ENCODE measurements at regions not wholly inside any gene's neighbourhood (a gene's known extent, or its start where the extent isn't known, plus 50 kb on each side); places are given as distances from the start of the nearest gene placed in this dataset.

- no peak overlapping the region for H2AFZ ChIP-seq (ENCODE audit: low read depth, low read length)
- H3K4me2 ChIP-seq (ENCODE audit: low read length), result no peak overlapping the region
- no peak overlapping the region for H3K27ac ChIP-seq (ENCODE audit: low read length)
- no peaks in the 10 kb centered on the region for H4K20me1 ChIP-seq (ENCODE audit: insufficient read depth)
- H3K9me2 ChIP-seq (ENCODE audit: insufficient read depth, low read length), result no peaks in the 10 kb centered on the region
- H3K9me3 ChIP-seq (ENCODE audit: low read length), result no peaks in the 10 kb centered on the region
- no peaks in the 10 kb centered on the region for H3F3A ChIP-seq (ENCODE audit: insufficient read depth, low read length, poor library complexity, severe bottlenecking)
- H3K79me2 ChIP-seq (replicated peaks; ENCODE audit: insufficient read depth, low read length), result no peaks in the 10 kb centered on the region
- H3K27me3 ChIP-seq (ENCODE audit: insufficient read depth, low read depth, low read length), result no peaks in the 10 kb centered on the region
- no peak overlapping the region for H3K9ac ChIP-seq (ENCODE audit: low read length)
- H3K4me3 ChIP-seq (ENCODE audit: low read length), result no peak overlapping the region
- no peaks in the 10 kb centered on the region for H3K36me3 ChIP-seq (ENCODE audit: insufficient read depth, low read length)
- TF ChIP-seq POLR2AphosphoS5 (IDR thresholded peaks at IDR 0.05) (no peak), EP300 (conservative IDR thresholded peaks at IDR 0.05; ENCODE audit: poor library complexity, severe bottlenecking) (no peak), TAF1 (IDR thresholded peaks at IDR 0.05; ENCODE audit: low read depth) (no peak), REST (IDR thresholded peaks at IDR 0.05; ENCODE audit: borderline replicate concordance) (no peak)
These were observed 1168.3 kb upstream of the PCDH7 start for GRCh38 chr4:29551821-29552220.

GRCh38 chr4:29553846-29554245 lies 1166.3 kb upstream of the PCDH7 start:
- Histone ChIP-seq H3K9me2 (ENCODE audit: insufficient read depth, low read length) (no peaks in the 10 kb centered on the region), H3K27ac (ENCODE audit: low read length) (no peak overlapping the region), H4K20me1 (ENCODE audit: insufficient read depth) (no peaks in the 10 kb centered on the region), H3K79me2 (replicated peaks; ENCODE audit: insufficient read depth, low read length) (no peaks in the 10 kb centered on the region), H3K4me2 (ENCODE audit: low read length) (no peak overlapping the region), H3K9ac (ENCODE audit: low read length) (no peak overlapping the region), H3K4me3 (ENCODE audit: low read length) (no peak overlapping the region), H3K36me3 (ENCODE audit: insufficient read depth, low read length) (no peaks in the 10 kb centered on the region), H2AFZ (ENCODE audit: low read depth, low read length) (no peak overlapping the region), H3K9me3 (ENCODE audit: low read length) (no peaks in the 10 kb centered on the region), H3F3A (ENCODE audit: insufficient read depth, low read length, poor library complexity, severe bottlenecking) (no peaks in the 10 kb centered on the region), H3K27me3 (ENCODE audit: insufficient read depth, low read depth, low read length) (no peaks in the 10 kb centered on the region)
- TF ChIP-seq MXI1 (conservative IDR thresholded peaks at IDR 0.05; ENCODE audit: poor library complexity, severe bottlenecking) (no peak), SMC3 (conservative IDR thresholded peaks at IDR 0.05; ENCODE audit: poor library complexity) (no peak), EP300 (conservative IDR thresholded peaks at IDR 0.05; ENCODE audit: poor library complexity, severe bottlenecking) (no peak), EZH2 (IDR thresholded peaks at IDR 0.05; ENCODE audit: borderline replicate concordance, insufficient read depth, low read length, poor library complexity, severe bottlenecking) (no peak), TAF1 (IDR thresholded peaks at IDR 0.05; ENCODE audit: low read depth) (no peak), RAD21 (conservative IDR thresholded peaks at IDR 0.05) (no peak)

DNA sequence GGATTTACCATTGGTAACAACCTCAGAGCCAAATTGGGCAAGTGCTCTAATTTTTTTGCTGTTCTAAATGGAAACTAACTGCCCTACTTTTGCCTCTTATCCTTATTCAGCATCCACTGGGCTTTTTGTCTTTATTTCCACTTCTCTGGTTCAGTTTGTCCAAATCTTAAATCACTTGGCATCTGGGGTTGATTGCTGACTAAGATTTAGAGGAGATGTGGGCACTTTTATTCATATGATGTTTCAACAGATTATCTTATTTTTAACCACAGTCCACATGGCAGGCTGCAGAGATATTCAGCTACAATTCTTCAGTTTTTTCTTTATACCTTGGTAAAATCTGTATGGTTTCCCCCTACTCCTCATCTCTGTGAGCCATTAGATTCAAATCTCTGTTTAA lies 1161.4 kb upstream of the PCDH7 start:
- no peak overlapping the region for H3K4me2 ChIP-seq (ENCODE audit: low read length)
- no peaks in the 10 kb centered on the region for H3K79me2 ChIP-seq (replicated peaks; ENCODE audit: insufficient read depth, low read length)
- H3K27ac ChIP-seq (ENCODE audit: low read length), result no peak overlapping the region
- no peaks in the 10 kb centered on the region for H3K27me3 ChIP-seq (ENCODE audit: insufficient read depth, low read depth, low read length)
- H3K9me3 ChIP-seq (ENCODE audit: low read length), result no peaks in the 10 kb centered on the region
- H3K9ac ChIP-seq (ENCODE audit: low read length), result no peak overlapping the region
- no peaks in the 10 kb centered on the region for H4K20me1 ChIP-seq (ENCODE audit: insufficient read depth)
- TF ChIP-seq, protein P1, sequence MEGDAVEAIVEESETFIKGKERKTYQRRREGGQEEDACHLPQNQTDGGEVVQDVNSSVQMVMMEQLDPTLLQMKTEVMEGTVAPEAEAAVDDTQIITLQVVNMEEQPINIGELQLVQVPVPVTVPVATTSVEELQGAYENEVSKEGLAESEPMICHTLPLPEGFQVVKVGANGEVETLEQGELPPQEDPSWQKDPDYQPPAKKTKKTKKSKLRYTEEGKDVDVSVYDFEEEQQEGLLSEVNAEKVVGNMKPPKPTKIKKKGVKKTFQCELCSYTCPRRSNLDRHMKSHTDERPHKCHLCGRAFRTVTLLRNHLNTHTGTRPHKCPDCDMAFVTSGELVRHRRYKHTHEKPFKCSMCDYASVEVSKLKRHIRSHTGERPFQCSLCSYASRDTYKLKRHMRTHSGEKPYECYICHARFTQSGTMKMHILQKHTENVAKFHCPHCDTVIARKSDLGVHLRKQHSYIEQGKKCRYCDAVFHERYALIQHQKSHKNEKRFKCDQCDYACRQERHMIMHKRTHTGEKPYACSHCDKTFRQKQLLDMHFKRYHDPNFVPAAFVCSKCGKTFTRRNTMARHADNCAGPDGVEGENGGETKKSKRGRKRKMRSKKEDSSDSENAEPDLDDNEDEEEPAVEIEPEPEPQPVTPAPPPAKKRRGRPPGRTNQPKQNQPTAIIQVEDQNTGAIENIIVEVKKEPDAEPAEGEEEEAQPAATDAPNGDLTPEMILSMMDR (IDR thresholded peaks at IDR 0.05; ENCODE audit: poor library complexity, severe bottlenecking), result no peak
- TF ChIP-seq POLR2AphosphoS5 (IDR thresholded peaks at IDR 0.05), result no peak
- no peak for TF ChIP-seq REST (IDR thresholded peaks at IDR 0.05; ENCODE audit: borderline replicate concordance)
- TF ChIP-seq RAD21 (conservative IDR thresholded peaks at IDR 0.05), result no peak
- TF ChIP-seq EP300 (conservative IDR thresholded peaks at IDR 0.05; ENCODE audit: poor library complexity, severe bottlenecking), result no peak
- no peak for TF ChIP-seq TAF1 (IDR thresholded peaks at IDR 0.05; ENCODE audit: low read depth)
- no peak for TF ChIP-seq SMC3 (conservative IDR thresholded peaks at IDR 0.05; ENCODE audit: poor library complexity)
- TF ChIP-seq EZH2 (IDR thresholded peaks at IDR 0.05; ENCODE audit: borderline replicate concordance, insufficient read depth, low read length, poor library complexity, severe bottlenecking), result no peak
- TF ChIP-seq MXI1 (conservative IDR thresholded peaks at IDR 0.05; ENCODE audit: poor library complexity, severe bottlenecking), result no peak
- H3K4me3 ChIP-seq (ENCODE audit: low read length), result no peak overlapping the region
- no peaks in the 10 kb centered on the region for H3F3A ChIP-seq (ENCODE audit: insufficient read depth, low read length, poor library complexity, severe bottlenecking)
- H2AFZ ChIP-seq (ENCODE audit: low read depth, low read length), result no peak overlapping the region
- H3K9me2 ChIP-seq (ENCODE audit: insufficient read depth, low read length), result no peaks in the 10 kb centered on the region
- no peaks in the 10 kb centered on the region for H3K36me3 ChIP-seq (ENCODE audit: insufficient read depth, low read length)

Measured in neural cell (in vitro differentiated cells).